ENCODE measurements at regions not wholly inside any gene's neighbourhood (a gene's known extent, or its start where the extent isn't known, plus 50 kb on each side); places are given as distances from the start of the nearest gene placed in this dataset.
A peak's percentile ranks its signal among the peaks of the same experiment; 100 is the strongest.

DNA sequence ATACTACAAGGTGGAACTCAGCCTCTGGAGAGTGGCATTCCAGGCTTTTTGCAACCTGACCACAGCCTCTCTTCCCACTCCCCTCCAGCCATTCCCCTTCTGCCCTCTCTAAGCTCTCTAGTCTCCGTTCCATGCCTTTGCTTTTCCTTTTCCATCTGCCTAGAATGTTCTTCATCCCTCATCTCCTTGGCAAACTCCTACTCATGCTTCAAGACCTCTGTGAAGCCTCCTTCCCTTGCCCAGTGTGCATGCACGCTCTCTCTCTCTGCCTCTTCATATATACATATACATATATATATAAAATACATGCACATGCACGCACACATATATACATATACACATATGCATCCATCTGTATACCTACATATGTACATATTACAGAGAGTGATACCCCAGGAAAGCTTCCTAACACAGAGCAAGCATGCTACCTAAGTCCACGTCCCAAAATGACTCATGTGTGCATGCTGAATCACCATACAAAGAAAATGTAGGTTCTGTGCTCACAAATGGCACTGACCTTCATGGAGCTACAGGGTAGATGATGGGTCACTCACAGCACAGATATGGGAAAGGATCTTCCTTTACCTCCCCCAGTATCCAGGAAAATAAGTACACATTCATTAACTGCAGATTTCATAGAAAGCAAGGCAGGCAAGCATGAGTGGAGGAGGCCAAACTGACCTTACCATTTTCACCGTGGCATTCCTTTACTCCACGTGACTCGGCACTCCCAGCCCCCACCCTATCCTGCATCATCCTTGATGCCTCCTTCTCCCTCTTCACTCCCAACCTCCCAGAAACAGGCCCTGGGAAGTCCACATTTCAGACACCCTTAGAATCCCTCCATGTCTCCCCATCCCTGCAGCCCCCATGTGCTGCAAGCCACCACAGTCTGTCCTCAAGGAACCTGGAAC lies 238.4 kb upstream of the ZMIZ1 start:
- Mint-ChIP-seq H3K4me3 (no peak overlapping the region), H3K36me3 (no peaks in the 10 kb centered on the region), H3K4me1 (no peaks in the 10 kb centered on the region), H3K9me3 (peaks cover 2% of the 10 kb centered on the region), H3K27ac (no peak overlapping the region)
- DNase-seq (ENCODE audit: low spot score in 2 of 2) (no peak), ATAC-seq (no peak)

DNA sequence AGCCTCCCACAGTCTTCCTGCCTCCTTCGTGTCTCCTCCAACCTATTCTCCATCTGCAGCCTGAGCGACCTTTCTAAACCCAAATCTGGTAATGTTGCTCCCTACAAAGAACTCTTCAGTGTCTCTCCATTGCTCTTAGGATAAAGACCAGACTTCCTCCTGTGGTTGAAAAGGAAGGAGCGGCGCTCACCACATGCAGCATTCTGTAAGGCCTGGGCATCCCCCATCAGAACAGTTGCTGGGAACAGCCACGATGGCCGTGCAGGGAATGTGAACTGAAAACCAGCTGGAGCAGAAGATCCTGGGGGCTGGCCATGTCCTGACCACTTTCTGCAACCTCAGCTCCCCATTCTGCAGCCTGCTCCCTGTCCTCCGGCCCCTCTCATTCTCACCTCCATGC lies 237.8 kb upstream of the ZMIZ1 start:
- H3K36me3 Mint-ChIP-seq, result no peaks in the 10 kb centered on the region
- no peak overlapping the region for H3K27ac Mint-ChIP-seq
- no peak for ATAC-seq
- no peak overlapping the region for H3K4me3 Mint-ChIP-seq
- no peak for DNase-seq (ENCODE audit: low spot score in 2 of 2)
- no peaks in the 10 kb centered on the region for H3K4me1 Mint-ChIP-seq
- peaks cover 2% of the 10 kb centered on the region for H3K9me3 Mint-ChIP-seq

DNA sequence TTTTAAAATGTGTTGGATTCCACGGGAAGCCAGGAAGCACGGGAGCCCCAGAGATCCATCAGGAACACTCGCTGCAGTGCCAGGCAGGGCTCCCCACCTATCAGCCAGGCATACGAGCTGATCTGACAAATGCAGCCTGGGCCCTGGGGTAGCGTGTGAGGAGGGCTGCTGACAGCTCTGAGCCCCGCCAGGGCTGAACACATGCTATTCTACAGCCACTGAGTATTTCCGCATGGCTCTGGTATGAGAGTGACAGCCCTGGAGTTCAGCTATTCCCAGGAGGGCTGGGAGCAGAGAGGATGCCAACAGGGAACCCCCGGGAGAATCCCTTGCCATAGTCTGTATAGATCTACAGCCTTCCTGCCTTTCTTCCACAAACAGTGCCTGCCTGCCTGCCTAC lies 237.3 kb upstream of the ZMIZ1 start:
- Mint-ChIP-seq H3K9me3 (peaks cover 2% of the 10 kb centered on the region), H3K36me3 (no peaks in the 10 kb centered on the region), H3K4me3 (no peak overlapping the region), H3K4me1 (no peaks in the 10 kb centered on the region), H3K27ac (no peak overlapping the region)
- DNase-seq (ENCODE audit: low spot score in 2 of 2) (no peak), ATAC-seq (no peak)

DNA sequence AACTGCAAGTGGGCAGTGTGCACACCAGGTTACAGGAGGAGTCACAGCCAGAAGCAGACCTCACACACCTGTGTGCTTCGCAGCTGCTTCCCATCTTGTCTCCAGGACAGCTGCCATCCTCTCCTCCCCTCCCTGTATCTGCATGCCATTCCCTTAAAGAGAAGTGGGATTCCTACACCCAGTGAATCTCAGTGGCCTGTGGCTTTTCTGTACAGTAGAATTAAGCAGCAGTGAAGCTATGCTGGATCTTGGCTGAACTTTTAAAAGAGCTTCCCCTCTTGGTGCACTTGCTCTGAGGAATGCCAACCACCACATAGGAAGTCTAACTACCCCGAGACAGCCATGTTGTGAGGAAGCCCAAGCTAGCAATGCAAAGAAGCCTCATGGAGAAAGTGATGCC lies 236.5 kb upstream of the ZMIZ1 start:
- no peaks in the 10 kb centered on the region for H3K36me3 Mint-ChIP-seq
- DNase-seq (ENCODE audit: low spot score in 2 of 2) (no peak), ATAC-seq (no peak)
- no peak overlapping the region for H3K27ac Mint-ChIP-seq
- no peak overlapping the region for H3K4me3 Mint-ChIP-seq
- no peaks in the 10 kb centered on the region for H3K4me1 Mint-ChIP-seq
- peaks cover 2% of the 10 kb centered on the region for H3K9me3 Mint-ChIP-seq

DNA sequence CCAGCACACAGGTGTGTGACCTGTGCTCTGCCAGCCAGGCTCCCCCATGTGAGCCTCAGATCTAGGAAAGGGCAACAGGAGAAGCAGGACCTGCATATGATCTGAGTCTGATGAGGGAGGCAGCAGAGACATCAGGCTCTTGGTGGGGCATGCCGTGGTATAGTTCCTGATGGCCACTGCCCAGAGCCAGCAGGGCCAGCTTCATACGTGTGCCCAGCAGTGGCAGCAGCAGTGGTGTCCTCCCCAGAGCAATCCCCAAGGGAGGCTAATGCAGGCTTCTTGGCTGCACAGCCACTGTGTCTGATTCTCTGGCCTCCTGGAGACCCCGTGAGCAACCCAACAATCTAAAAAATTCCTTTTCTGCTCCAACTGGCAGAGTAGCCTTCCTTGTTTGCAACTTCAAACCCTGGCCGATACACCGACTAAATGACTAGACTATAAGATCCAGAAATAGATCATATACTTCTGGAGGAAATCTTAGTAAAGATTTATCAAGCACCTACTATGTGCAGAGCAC lies 230.6 kb upstream of the ZMIZ1 start:
- ATAC-seq (no peak), DNase-seq (ENCODE audit: low spot score in 2 of 2) (no peak)
- Mint-ChIP-seq H3K36me3 (no peaks in the 10 kb centered on the region), H3K27ac (no peak overlapping the region), H3K4me1 (no peaks in the 10 kb centered on the region), H3K4me3 (no peak overlapping the region), H3K9me3 (no peaks in the 10 kb centered on the region)

DNA sequence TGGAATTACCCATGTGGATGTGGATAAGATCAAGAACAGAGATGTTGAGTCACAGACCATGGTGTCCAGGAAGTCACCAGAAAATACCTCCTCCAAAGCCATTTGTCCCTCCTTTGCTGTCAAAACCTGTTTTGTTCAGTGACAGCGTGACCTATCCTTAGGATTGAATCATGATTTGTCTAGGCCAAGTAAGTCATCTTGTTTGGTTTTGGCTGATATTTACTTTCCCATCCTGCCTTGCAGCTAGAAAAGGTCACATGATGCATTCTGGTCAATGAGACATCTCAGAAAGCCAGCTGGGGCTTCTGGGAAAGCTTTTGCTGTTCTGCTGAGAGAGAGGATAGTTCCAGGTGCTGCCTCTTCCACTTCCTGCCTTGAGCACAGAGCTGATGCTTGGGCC lies 225.3 kb upstream of the ZMIZ1 start:
- DNase-seq (ENCODE audit: low spot score in 2 of 2), result no peak
- no peak overlapping the region for H3K4me3 Mint-ChIP-seq
- H3K36me3 Mint-ChIP-seq, result no peaks in the 10 kb centered on the region
- H3K9me3 Mint-ChIP-seq, result peaks cover 4% of the 10 kb centered on the region
- no peak overlapping the region for H3K27ac Mint-ChIP-seq
- no peak for ATAC-seq
- no peaks in the 10 kb centered on the region for H3K4me1 Mint-ChIP-seq

DNA sequence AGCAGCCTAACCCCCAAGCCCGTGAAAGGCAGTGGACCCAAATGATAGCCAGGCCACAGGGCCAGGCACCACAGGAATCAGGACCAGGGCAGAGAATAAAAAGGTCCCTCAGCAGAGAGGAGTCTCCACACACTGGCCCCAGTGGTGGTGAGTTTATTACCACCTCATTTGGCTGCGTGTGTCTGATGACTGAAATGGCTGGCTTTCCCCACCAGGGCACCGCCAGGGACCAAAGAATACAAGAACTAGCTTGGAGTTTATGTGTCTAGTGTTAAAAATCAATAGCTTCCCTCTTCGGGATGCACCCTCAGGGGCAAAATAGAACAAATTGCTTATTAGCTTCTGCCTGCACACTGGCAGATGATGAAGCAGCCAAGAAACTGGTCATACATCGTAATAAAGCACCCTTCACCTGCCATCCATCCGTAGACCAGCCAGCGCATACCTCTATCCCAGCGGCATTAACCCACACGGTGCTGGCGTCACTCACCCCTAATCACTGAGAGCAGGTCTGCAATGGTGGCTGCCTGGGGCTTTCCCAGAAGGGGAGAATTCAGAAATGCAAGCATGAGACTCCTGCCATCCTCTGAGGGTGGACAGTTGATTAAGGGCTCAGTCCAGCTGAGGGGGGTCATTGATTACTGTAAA lies 223.7 kb upstream of the ZMIZ1 start:
- Mint-ChIP-seq H3K9me3 (peaks cover 4% of the 10 kb centered on the region), H3K36me3 (no peaks in the 10 kb centered on the region), H3K27ac (no peak overlapping the region), H3K4me3 (no peak overlapping the region), H3K4me1 (no peaks in the 10 kb centered on the region)
- DNase-seq (ENCODE audit: low spot score in 2 of 2) (no peak), ATAC-seq (no peak)

DNA sequence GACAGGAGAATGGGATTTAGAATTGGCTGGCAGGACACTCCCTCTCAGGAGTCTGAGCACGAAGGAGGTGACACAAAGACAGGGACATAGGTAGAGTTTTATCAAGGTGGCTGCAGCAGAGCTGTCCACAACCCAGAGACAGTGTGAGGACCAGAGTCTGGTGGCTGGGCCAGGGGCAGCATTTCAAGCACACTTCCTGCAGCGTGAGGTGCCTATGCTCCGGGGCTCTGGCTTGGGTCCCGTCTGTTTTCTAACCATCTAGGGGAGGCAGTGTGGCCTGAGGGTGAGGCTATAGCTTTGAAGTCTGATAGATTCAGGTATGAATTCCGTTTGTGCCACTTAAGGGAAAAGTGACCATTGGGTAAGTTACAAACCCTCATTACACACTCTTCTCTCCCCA lies 222.7 kb upstream of the ZMIZ1 start:
- Mint-ChIP-seq H3K4me1 (no peaks in the 10 kb centered on the region), H3K9me3 (peaks cover 4% of the 10 kb centered on the region), H3K36me3 (no peaks in the 10 kb centered on the region), H3K4me3 (no peak overlapping the region), H3K27ac (no peak overlapping the region)
- DNase-seq (ENCODE audit: low spot score in 2 of 2), result no peak
- ATAC-seq, result no peak

DNA sequence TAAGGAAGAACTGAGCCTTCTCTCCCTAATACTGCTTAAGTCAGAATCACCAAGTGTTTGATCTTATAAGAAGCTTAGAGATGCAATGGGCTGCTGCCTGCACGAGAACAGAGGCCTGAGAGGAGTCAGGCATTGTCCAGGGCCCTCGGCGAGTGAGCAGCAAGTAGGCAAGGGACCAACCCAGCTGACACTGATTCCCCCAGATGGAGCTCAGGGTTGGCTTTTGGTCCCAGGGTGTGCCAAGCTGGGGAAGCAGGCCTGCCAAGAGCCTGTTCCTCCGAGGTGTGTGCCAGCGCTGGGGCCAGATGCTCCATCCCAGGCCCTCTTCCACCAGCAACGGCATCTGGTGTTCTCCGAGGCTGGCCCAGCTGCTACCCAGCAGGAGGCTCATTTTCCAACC lies 222.0 kb upstream of the ZMIZ1 start:
- Mint-ChIP-seq H3K4me3 (no peak overlapping the region), H3K27ac (no peak overlapping the region), H3K4me1 (no peaks in the 10 kb centered on the region), H3K36me3 (no peaks in the 10 kb centered on the region), H3K9me3 (peaks cover 4% of the 10 kb centered on the region)
- no peak for DNase-seq (ENCODE audit: low spot score in 2 of 2)
- ATAC-seq, result no peak

DNA sequence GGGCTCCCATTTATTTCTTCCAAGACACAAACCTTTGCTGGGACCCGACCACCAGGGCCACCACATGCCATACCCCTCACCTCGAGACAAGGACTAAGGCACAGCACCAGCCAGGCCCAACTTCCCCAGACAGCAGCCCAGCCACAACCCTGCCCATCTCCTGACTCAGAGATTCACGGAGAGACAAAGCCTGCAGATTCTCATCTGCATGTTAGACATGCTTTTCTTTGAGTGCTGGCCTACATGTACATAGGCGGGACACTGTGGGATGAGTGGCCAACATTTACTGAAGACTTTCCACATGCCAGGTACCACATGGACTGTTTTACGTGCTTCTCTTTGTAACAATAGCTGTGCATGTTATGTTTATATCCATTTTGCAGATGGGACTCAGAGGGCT lies 221.3 kb upstream of the ZMIZ1 start:
- no peak for ATAC-seq
- Mint-ChIP-seq H3K4me1 (no peaks in the 10 kb centered on the region), H3K9me3 (peaks cover 4% of the 10 kb centered on the region), H3K27ac (no peak overlapping the region), H3K36me3 (no peaks in the 10 kb centered on the region), H3K4me3 (no peak overlapping the region)
- no peak for DNase-seq (ENCODE audit: low spot score in 2 of 2)

DNA sequence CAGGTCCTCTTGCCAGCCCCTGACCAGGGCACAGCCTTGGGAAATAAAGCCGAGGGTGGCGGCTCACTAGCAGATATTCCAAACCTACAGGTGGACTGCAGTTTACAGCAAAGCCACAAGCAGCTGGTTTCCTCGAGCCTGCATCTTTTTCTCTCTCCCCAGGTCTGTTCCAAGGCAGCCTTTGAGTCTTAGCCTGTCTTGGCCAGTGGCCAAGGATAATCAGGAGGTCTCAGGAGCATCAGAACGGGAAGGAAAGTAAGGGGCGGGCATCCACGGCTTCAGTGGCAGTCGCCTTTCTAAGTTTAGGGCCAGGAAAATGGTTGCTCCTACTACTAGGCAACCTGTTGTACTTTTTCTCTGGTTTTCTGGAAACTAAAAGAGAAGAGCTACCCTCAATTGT lies 219.7 kb upstream of the ZMIZ1 start:
- Mint-ChIP-seq H3K9me3 (no peaks in the 10 kb centered on the region), H3K4me1 (no peaks in the 10 kb centered on the region), H3K27ac (no peak overlapping the region), H3K4me3 (no peak overlapping the region), H3K36me3 (no peaks in the 10 kb centered on the region)
- DNase-seq (ENCODE audit: low spot score in 2 of 2), result no peak
- ATAC-seq, result no peak

DNA sequence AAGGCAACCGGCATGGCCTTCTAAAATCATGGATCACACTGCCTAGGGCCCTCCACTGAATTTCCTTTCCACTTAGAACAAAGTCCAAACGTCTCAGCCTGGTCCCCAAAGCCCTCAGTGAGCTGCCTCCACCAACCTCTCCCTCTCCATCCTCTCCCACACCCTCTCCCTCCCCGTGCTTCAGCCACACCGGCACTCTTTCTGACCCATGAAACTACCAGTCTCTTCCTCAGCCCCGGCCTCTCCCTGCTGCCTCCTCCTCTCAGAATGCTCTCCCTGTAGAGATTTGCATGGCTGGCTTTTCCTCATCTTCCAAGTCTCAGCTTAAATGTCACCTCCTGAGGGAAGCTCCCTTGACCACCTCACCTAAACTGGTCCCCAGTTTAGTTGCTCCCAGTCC lies 219.0 kb upstream of the ZMIZ1 start:
- Mint-ChIP-seq H3K4me3 (no peak overlapping the region), H3K9me3 (no peaks in the 10 kb centered on the region), H3K4me1 (no peaks in the 10 kb centered on the region), H3K27ac (no peak overlapping the region), H3K36me3 (no peaks in the 10 kb centered on the region)
- no peak for DNase-seq (ENCODE audit: low spot score in 2 of 2)
- ATAC-seq, result no peak

DNA sequence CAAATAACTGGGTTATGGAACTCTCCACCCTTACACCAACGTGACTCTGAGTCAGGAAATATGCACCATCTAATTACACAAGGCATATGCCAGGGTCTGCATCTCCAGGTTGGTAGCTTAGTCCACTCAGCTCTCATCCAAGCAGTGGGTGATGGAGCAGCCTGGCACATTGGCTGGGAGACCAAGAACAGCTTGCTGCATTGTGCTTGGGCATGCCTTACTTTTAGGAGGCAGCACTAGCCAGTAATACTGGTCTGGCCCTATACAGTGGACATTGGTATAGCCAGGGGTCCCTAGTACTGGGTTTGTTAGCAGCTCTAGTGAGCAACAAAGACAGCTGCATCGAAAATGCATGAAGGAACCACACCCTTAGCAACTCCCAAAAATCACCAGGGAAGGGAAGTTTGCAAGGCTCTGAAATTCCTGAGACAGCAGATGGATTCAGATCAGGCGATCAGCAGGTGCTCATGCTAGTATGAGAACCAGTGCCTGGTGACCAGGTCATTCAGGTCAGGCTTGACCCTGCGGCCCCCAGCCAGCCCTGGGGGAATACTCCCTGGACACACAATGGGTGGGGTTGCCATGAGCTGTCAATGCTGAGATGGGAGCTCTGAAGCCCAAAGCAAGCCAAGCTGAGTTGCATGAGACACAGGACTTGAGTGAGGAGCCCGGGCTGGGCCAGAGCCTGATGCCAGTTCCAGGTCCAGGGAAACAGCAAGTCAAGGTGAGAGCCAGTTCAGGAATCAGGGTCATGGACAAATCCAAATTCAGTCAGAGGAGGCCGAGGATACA lies 217.9 kb upstream of the ZMIZ1 start:
- Mint-ChIP-seq H3K27ac (no peak overlapping the region), H3K4me3 (no peak overlapping the region), H3K36me3 (no peaks in the 10 kb centered on the region), H3K4me1 (no peaks in the 10 kb centered on the region), H3K9me3 (no peaks in the 10 kb centered on the region)
- ATAC-seq, result no peak
- no peak for DNase-seq (ENCODE audit: low spot score in 2 of 2)

DNA sequence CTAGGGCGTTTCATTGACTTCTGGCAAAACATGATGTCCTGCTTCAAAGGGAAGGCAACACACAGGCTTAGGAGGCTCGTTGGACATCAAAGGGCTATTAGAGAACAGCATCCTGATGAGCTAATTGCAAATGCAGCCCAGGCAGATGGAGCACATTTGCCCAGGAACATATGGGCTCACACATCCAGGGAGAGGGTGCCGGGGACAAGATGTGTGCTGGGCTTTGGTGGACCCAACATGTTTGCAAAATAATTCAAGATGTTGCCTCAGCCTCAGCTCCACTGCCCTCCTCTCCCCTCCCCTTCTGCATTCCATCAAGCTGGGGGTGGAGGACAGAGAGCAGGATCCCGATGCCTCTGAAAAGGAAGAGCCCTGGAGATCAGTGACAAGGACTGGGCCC lies 217.1 kb upstream of the ZMIZ1 start:
- DNase-seq (ENCODE audit: low spot score in 2 of 2) (no peak), ATAC-seq (no peak)
- Mint-ChIP-seq H3K27ac (no peak overlapping the region), H3K4me1 (no peaks in the 10 kb centered on the region), H3K36me3 (no peaks in the 10 kb centered on the region), H3K4me3 (no peak overlapping the region), H3K9me3 (no peaks in the 10 kb centered on the region)

DNA sequence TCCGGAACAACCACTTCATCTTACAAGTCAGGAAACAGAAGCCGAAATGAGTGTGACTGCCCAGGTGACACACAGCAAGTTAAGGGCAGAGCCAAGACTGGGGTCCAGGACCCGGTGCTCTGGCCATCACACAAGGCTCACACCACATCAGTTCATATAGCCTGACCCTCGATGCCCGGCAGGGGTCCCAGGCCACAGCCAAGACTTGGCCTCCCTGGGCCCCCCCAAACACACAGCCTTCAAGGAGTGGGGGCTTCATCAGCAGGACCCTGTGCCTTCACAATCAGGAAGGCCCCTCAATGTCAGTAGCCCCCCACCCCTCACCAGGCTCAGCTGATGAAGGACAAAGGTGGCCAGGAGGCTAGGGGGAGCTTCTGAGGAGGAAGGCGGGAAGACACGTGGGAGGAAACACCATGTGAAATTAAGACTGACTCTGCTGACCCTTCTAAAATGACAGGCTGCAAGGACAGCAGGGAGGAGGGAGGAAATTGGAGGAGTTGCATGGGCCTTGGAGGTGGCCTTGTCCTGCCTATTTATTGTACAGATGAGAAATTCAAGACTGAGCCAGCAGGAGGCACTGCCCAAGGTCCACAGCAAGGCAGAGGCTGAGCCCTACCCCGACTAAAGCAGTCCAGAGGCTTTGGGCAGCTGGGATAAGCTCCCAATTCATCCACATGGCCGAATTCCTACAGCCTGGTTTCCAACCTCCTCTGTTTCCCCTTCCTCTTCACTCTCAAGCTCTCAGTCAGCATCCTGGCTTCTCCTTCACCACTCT lies 216.1 kb upstream of the ZMIZ1 start:
- H3K4me1 Mint-ChIP-seq, result no peaks in the 10 kb centered on the region
- no peak overlapping the region for H3K4me3 Mint-ChIP-seq
- no peak for DNase-seq (ENCODE audit: low spot score in 2 of 2)
- no peak overlapping the region for H3K27ac Mint-ChIP-seq
- no peaks in the 10 kb centered on the region for H3K9me3 Mint-ChIP-seq
- no peaks in the 10 kb centered on the region for H3K36me3 Mint-ChIP-seq
- peak; percentile 38 for ATAC-seq
